Cardiac fibroblast (primary cell): ENCODE measurements at regions not wholly inside any gene's neighbourhood (a gene's known extent, or its start where the extent isn't known, plus 50 kb on each side); places are given as distances from the start of the nearest gene placed in this dataset.

Source experiments
- DNase-seq, 2 donors: peaks; one replicate each; pipeline versions ENCODE4 v3.0.0 to v3.0.0-alpha.2; 2010; ENCODE audit warnings: low read depth in 2 of 2
- H3K4me3 ChIP-seq, 2 donors: replicated peaks in 1 of 2; 1 replicate in 1 of 2; 2 replicates in 1 of 2; pipeline ENCODE4 v1.5.1; 2011; ENCODE audit warnings: low read depth in 2 of 2, low read length in 2 of 2, mild to moderate bottlenecking in 2 of 2, moderate library complexity in 1 of 2
- CTCF ChIP-seq: IDR thresholded peaks from one replicate; pipeline ENCODE4 v1.5.1; 2011; ENCODE audit warnings: low read depth, mild to moderate bottlenecking, low read length, inconsistent platforms

GRCh38 chr12:43267818-43268217, 284.2 kb downstream of the ADAMTS20 start:
- no peak overlapping the region for H3K4me3 ChIP-seq
- DNase-seq = peak in 1 of 2 donors; percentile 33
- no peak for TF ChIP-seq CTCF

- H3K4me3 ChIP-seq = no peak overlapping the region
- no peak for TF ChIP-seq CTCF
- DNase-seq = no peak
Observed at GRCh38 chr12:43261701-43262100, 290.3 kb downstream of the ADAMTS20 start.

GRCh38 chr12:43255522-43256111, 296.4 kb downstream of the ADAMTS20 start:
- H3K4me3 ChIP-seq = no peak overlapping the region
- no peak for DNase-seq
- no peak for TF ChIP-seq CTCF

- TF ChIP-seq CTCF = no peak
- DNase-seq = no peak
- H3K4me3 ChIP-seq = no peak overlapping the region
Observed at GRCh38 chr12:43252585-43252984, 299.4 kb downstream of the ADAMTS20 start.

GRCh38 chr12:43245947-43246346, 306.1 kb downstream of the ADAMTS20 start:
- DNase-seq = no peak
- no peak for TF ChIP-seq CTCF
- no peak overlapping the region for H3K4me3 ChIP-seq

- peak; percentile 54 to 67 for DNase-seq
- TF ChIP-seq CTCF = no peak
Observed at GRCh38 chr12:43241986-43242385, 310.0 kb downstream of the ADAMTS20 start.

GRCh38 chr12:43238281-43238680, 313.7 kb downstream of the ADAMTS20 start:
- no peak for TF ChIP-seq CTCF
- DNase-seq = peak; percentile 2 to 3
- no peak overlapping the region for H3K4me3 ChIP-seq

More at GRCh38 chr12:43241986-43242385, 310.0 kb downstream of the ADAMTS20 start:
- H3K4me3 ChIP-seq = no peak overlapping the region
